AG09309 (cell line): ENCODE measurements at regions not wholly inside any gene's neighbourhood (a gene's known extent, or its start where the extent isn't known, plus 50 kb on each side); places are given as distances from the start of the nearest gene placed in this dataset.

Source experiments
- DNase-seq: peaks from one replicate; pipeline ENCODE4 v3.0.0-alpha.2; 2010; ENCODE audit warnings: low read depth
- H3K4me3 ChIP-seq: 2 replicates; pipeline ENCODE4 v1.5.1; 2011; ENCODE audit warnings: mild to moderate bottlenecking, low read depth, low read length, moderate library complexity; ENCODE audit not compliant: control insufficient read depth
- TF ChIP-seq, protein P1 (sequence below): IDR thresholded peaks from 2 replicates; pipeline ENCODE4 v1.5.1; 2011; ENCODE audit warnings: mild to moderate bottlenecking, low read depth, low read length, inconsistent platforms; ENCODE audit not compliant: insufficient read depth, control insufficient read depth; ENCODE audit errors: missing control alignments

DNA sequence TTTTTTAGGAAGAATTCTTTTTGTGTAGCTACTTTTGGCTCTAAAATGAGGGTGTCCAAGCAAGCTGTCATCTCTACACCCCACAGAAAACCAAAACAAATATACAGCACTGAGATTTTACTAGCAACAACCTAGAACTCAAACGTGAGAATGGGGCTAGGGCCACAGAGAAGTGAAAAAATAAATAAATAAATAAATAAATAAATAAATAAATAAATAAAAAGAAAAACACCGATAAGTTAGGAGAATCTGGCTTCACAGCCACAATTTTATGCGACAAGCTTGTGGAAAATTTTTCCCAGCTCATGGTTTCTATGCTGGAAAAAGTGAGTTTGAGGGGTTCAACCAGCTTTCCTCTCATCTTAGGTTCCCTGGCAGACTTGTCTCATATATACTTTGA lies 324.6 kb upstream of the TACR3 start:
- TF ChIP-seq, protein P1, sequence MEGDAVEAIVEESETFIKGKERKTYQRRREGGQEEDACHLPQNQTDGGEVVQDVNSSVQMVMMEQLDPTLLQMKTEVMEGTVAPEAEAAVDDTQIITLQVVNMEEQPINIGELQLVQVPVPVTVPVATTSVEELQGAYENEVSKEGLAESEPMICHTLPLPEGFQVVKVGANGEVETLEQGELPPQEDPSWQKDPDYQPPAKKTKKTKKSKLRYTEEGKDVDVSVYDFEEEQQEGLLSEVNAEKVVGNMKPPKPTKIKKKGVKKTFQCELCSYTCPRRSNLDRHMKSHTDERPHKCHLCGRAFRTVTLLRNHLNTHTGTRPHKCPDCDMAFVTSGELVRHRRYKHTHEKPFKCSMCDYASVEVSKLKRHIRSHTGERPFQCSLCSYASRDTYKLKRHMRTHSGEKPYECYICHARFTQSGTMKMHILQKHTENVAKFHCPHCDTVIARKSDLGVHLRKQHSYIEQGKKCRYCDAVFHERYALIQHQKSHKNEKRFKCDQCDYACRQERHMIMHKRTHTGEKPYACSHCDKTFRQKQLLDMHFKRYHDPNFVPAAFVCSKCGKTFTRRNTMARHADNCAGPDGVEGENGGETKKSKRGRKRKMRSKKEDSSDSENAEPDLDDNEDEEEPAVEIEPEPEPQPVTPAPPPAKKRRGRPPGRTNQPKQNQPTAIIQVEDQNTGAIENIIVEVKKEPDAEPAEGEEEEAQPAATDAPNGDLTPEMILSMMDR = no peak
- no peak for DNase-seq
- H3K4me3 ChIP-seq = no peak overlapping the region

DNA sequence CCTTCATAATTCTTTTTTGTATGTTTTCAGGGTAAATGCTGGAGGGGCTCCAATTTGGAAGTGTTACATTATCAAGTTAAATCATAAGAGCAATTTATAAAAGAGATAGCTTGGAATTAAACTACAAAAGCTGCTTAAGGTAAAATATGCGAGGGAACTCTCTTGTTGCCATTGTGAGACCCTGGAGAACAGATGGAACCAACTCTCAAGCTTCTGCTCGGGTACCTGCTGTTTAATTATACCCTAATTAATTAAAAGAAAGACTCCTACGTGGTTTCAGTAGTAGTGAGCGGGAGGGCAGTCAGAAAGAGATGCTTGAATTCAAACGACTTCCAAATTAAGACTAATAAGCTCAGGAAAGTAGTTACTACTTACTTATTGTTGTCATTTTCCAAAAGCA lies 313.1 kb upstream of the TACR3 start:
- H3K4me3 ChIP-seq = no peak overlapping the region
- no peak for DNase-seq
- TF ChIP-seq, protein P1 = no peak

- TF ChIP-seq, protein P1 = no peak
- no peak overlapping the region for H3K4me3 ChIP-seq
- DNase-seq = no peak
Measured at GRCh38 chr4:104025251-104025650, 305.5 kb upstream of the TACR3 start.

GRCh38 chr4:104022831-104023230 lies 303.0 kb upstream of the TACR3 start:
- no peak for DNase-seq
- TF ChIP-seq, protein P1 = no peak
- H3K4me3 ChIP-seq = no peak overlapping the region

DNA sequence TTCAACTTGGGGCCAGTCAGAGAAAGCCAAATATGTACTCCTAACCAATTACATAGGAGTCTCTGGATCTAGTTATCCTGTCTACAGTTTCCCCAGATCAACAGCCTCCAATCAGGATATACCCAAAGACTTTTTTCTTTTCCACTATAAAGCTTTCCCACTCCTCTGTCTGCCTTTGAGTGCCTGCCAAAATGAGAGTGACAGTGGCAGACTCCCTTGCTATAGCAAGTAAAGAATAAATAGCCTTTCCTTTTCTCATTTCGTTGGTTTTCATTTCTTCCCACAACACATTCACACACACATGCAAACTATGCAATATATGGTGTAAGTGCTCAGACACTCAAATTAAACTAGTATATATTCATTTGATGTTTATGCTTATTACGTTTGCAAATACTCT lies 302.4 kb upstream of the TACR3 start:
- TF ChIP-seq, protein P1 = no peak
- H3K4me3 ChIP-seq = no peak overlapping the region

GRCh38 chr4:104020641-104021040 lies 300.9 kb upstream of the TACR3 start:
- no peak for DNase-seq
- TF ChIP-seq, protein P1 = no peak
- no peak overlapping the region for H3K4me3 ChIP-seq

More for the DNA sequence above, 302.4 kb upstream of the TACR3 start:
- no peak for DNase-seq

DNA sequence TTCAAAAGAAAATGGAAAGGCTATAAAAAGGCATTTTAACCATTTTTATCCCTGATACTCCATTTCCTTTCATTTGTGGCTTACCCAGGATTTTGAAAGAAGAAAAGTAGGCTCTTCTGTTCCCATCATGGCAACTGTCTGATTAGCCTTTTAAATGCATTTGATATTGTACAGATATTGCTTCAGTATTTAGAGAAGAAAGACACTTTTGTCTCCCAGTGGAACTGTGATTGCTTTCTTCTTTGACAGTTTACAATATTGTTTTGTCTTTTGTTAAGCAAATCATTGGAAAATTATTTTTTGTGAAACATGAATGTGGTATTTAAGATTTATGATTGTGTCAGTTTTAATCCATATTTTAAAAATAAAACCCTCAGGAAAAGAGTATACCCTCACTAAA lies 297.4 kb upstream of the TACR3 start:
- TF ChIP-seq, protein P1 = no peak
- no peak overlapping the region for H3K4me3 ChIP-seq
- DNase-seq = no peak
